ENCODE measurements at regions not wholly inside any gene's neighbourhood (a gene's known extent, or its start where the extent isn't known, plus 50 kb on each side); places are given as distances from the start of the nearest gene placed in this dataset.
"Not testable (repeated sequence)": the region's sequence is repeated elsewhere in the genome, so short reads cannot be mapped to it uniquely, and the experiment has no call there.

DNA sequence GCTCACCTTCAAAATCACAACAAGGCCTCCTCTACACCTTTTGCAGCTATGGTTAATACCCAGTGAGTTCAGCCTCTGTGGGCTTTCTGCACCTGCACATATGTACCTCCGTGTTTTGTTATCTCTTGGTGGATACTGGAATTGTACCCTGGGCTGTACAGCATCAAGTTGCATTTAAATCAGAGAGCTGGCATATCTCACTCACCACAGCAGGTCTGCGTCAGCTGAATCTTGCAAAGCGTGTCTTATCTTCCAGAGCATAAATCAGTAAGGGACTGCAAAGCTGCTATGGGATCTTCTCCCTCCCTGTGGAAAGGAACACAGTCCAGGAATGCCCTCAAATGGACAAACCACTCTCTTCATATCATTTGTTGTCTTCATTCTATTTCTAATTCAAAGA lies 1048.7 kb downstream of the UQCRFS1 start:
- no peak for DNase-seq (ENCODE audit: low spot score)

- no peak for DNase-seq (ENCODE audit: low spot score)
Observed at GRCh38 chr19:28159065-28159464, 1053.9 kb downstream of the UQCRFS1 start.

- DNase-seq (ENCODE audit: low spot score): no peak
Observed at GRCh38 chr19:28155265-28155664, 1057.7 kb downstream of the UQCRFS1 start.

GRCh38 chr19:28154077-28154476 lies 1058.9 kb downstream of the UQCRFS1 start:
- no peak for DNase-seq (ENCODE audit: low spot score)

DNA sequence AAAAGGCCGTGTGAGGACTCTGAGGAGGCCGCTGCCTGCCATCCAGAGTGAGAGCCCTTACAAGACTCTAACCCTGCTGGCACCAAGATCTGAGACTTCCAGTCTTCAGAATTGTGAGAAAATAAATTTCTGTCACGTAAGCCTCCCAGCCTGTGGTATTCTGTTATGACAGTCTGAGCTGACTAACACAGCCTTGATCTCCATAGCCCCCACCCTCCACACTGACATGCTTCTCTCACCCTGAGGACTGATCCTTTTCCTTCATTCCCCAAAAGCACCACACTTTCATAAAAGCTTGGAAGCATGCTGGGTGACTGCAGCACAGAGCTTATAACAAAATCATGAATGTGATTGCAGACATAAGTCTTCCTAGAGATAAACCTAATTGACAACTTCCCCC lies 1059.8 kb downstream of the UQCRFS1 start:
- no peak for DNase-seq (ENCODE audit: low spot score)

GRCh38 chr19:28152195-28152594 lies 1060.8 kb downstream of the UQCRFS1 start:
- DNase-seq (ENCODE audit: low spot score): no peak

- DNase-seq (ENCODE audit: low spot score): no peak
Observed at GRCh38 chr19:28150129-28150528, 1062.8 kb downstream of the UQCRFS1 start.

- no peak for DNase-seq (ENCODE audit: low spot score)
Observed at GRCh38 chr19:28148554-28148953, 1064.4 kb downstream of the UQCRFS1 start.

DNA sequence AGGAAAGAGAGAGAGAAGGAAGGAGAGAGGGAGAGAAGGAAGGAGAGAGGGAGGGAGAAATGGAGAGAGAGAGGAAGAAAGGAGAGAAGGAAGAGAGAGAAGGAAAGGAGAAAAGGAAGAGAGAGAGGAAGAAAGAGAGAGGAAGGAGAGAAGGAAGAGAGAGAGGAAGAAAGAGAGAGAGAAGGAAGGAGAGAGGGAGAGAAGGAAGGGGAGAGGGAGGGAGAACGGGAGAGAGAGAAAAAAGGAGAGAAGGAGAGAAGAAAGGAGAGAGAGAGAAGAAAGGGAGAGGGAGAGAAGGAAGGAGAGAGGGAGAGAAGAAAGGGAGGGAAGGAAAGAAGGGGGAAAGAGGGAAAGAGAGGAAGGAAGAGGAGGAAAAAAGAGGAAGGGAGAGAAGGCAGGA lies 1070.7 kb downstream of the UQCRFS1 start:
- DNase-seq (ENCODE audit: low spot score): no peak

DNA sequence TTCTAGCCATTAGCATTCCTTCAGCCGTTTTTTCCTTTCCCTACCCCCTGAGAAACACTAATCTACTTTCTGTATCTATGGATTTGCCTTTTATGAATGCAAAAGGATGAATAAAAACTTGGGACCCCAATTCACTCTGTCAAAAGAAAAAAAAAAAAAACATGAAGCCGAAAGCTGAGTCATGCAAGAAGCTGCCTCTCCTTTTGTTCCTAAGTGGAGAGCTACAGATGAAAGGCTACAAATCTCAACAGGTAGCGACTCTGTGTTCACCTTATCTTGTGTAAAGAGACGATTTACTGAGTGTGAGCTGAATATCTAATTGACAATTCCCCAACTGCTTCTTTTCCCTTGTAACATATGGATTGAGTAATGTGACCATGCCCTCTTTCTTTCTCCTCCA lies 1072.8 kb downstream of the UQCRFS1 start:
- peak; percentile 24 for DNase-seq (ENCODE audit: low spot score)

- DNase-seq (ENCODE audit: low spot score): no peak
Observed at GRCh38 chr19:28137772-28138171, 1075.2 kb downstream of the UQCRFS1 start.

DNA sequence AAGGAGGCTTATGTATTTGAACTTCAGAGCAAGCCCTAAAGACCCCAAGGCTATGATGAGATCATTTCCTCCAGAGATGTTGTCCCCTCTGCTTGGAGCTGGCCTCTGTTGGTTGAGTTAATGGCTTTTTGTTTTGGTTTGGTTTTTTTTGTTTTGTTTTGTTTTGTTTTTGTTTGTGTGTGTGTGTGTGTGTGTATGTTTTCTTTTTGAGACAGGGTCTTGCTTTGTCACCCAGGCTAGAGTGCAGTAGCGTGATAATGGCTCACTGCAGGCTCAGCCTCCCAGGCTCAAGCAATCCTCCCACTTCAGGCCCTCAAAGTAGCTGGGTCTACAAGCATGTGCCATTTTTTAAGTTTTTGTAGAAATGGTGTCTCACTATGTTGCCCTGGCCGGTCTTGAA lies 1076.2 kb downstream of the UQCRFS1 start:
- DNase-seq (ENCODE audit: low spot score): no peak

- DNase-seq (ENCODE audit: low spot score): no peak
Observed at GRCh38 chr19:28135825-28136224, 1077.1 kb downstream of the UQCRFS1 start.

DNA sequence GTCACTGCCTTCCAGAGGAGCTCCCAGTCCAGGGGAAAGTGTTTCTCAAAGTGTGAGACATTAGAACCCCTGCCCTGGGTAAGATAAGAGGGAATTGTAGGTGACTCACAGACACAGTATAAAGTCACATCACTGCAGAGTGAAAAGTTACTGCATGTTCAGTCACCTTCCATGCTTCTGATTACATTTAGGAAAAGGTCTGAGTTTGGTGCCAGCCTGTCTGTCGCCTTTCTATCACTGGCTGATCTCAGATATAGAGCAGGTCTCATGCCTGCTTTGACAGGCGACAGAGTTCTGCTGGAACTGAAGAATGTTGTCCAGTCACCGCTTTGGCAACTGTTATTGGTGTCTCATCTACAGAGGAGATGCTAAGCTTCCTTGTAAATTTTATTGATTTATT lies 1078.6 kb downstream of the UQCRFS1 start:
- DNase-seq (ENCODE audit: low spot score): no peak

DNA sequence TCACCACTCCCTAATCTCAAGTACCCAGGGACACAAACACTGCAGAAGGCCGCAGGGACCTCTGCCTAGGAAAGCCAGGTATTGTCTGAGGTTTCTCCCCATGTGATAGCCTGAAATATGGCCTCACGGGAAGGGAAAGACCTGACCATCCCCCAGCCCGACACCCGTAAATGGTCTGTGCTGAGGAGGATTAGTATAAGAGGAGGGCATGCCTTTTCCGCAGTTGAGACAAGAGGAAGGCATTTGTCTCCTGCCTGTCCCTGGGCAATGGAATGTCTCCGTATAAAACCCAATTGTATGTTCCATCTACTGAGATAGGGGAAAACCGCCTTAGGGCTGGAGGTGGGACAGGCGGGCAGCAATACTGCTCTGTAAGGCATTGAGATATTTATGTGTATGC lies 1082.1 kb downstream of the UQCRFS1 start:
- DNase-seq (ENCODE audit: low spot score): not testable (repeated sequence)

DNA sequence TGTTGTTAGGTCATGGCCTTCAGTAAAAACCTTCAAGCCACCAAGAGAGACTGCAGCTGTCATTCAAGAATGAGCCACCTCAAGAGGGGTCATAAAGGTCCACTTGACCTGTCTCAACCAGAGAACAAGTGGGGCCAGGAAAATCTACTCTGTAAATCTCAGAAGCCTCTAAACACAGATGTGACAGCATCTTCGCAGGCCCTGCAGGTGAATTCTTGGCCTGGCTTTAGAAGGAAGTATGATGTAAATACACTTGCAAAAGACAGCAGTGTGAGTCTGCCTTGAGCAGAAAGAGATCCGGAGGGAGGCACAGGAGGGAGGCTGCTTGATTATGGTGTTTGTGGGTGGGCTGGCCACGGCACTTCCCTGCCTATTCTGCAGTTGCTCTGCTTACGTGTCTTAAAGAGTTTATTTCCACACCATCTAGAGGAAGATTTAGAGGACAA lies 1082.9 kb downstream of the UQCRFS1 start:
- DNase-seq (ENCODE audit: low spot score): no peak

DNA sequence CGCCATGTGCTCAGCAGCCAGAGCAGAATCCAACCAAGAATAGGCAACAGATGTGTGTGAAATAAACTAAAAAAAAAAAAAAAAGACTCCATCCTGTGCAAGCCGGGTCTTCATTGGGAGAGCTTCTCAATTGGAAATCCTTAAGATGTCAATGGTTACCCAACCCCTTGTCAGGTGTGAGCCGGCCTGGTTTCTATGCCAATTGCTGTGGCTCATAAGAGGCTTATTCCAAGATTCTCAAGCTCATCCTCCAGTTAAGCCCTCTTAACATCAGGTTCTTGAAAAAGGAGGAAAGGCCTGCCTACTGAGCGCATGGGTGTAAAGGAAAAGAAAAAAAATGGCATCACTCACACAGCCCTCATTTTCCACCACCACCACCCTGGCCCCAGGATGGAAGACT lies 1084.6 kb downstream of the UQCRFS1 start:
- DNase-seq (ENCODE audit: low spot score): no peak

DNA sequence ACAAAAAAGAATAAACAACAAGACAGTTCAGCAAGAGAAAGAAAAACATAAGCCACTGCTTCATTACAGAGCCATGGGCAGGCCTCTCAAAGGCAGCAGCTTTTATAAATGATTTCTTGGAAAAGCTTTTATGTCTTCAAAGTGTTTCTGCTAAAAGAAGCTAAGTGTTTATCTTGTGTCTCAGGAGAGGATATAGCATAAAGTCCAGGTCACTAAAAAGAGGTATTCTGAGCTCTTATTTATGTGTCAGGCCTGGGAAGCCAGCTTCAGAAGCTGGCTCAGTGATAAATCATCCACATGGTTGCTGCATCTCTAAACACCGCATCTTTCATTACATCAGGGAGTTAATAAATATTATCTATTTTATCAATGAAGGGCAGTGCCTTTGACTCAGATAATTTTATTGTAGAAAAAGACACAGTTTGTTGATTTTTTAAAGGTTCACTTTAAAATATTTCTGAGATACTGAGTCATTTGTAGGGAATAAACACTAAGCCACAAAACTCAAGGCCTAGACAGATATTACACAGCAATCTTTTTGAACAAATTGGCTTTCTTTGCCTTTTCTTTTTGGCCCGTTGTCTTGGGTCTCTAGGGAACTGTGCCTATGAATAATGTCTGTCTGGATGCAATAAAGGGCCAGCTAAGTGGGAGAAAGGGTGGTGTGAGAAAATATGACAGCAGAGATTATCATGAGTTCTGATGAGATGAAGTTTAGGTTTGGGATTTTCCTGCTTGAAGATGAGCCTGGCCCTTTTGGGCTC lies 1086.6 kb downstream of the UQCRFS1 start:
- DNase-seq (ENCODE audit: low spot score): no peak

DNA sequence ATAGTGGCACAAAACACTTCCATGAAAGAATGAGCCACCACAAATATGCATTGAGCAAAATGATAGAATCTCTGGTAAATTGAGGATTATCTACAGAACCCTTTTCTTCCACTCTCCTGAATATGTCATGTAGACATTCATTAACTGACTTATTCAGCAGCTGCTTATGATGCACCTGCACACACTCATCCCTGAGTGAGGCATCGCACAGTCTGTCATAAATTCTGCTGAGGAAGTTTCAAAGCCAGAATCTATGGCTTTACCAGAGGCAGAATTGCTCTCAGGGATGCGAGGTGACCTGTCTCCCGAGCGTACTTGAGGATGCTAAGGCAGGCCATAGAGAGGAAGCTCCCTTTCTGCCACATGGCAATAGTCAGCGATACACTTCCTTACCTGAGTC lies 1090.2 kb downstream of the UQCRFS1 start:
- no peak for DNase-seq (ENCODE audit: low spot score)

GRCh38 chr19:28118235-28118634 lies 1094.7 kb downstream of the UQCRFS1 start:
- no peak for DNase-seq (ENCODE audit: low spot score)

DNA sequence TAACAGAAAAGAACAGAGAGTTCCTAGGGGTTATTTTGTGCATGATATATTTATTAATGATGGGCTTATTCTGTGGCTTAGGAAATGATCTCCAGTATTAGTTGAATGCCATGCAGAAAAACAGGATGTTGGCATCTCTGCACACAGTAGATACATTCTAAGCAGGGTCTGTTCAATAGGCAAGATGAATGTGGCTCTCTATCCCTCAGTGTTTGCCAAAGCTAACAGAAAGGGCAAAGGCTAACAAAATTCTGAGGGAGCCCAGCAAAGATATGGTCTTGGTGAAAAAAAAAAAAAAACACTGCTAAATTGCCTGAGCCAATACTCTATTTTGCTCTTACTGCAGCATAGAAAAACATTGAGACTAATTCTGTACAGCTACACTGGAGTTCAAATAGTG lies 1095.8 kb downstream of the UQCRFS1 start:
- DNase-seq (ENCODE audit: low spot score): no peak

- not testable (repeated sequence) for DNase-seq (ENCODE audit: low spot score)
Observed at GRCh38 chr19:28116379-28116778, 1096.6 kb downstream of the UQCRFS1 start.

- DNase-seq (ENCODE audit: low spot score): peak; percentile 46
Observed at GRCh38 chr19:28103921-28104320, 1109.0 kb downstream of the UQCRFS1 start.

DNA sequence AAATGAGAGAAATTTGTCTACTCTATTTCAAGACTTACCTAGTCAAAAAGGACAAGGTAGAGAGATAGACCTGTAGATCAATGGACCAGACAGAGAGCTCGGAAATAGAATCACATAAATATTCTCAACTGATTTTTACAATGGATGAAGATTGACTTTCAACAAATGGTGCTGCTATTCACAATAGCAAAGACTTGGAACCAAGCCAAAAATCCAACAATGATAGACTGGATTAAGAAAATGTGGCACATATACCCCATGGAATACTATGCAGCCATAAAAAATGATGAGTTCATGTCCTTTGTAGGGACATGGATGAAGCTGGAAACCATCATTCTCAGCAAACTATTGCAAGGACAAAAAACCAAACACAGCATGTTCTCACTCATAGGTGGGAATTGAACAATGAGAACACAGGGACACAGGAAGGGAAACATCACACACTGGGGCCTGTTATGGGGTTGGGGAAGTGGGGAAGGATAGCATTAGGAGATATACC lies 1128.2 kb downstream of the UQCRFS1 start:
- not testable (repeated sequence) for DNase-seq (ENCODE audit: low spot score)

Measured in iPS-NIHi11 (cell line).